PC-9 (cell line): ENCODE measurements at regions not wholly inside any gene's neighbourhood (a gene's known extent, or its start where the extent isn't known, plus 50 kb on each side); places are given as distances from the start of the nearest gene placed in this dataset.

ENCODE experiments used
- BruUV-seq: library from RNA; stranded (reverse); fragments of 400-500 nt; replicated peaks from 2 replicates; lab custom pipeline; 2021; lab: Mats Ljungman, UMichigan
- CTCF ChIA-PET: fragments of 300-600 bp; sonication (Branson Sonifier 250); formaldehyde crosslinking; loops from one replicate; lab custom pipeline; 2022; ENCODE audit warnings: antibody characterized with exemption; lab: Charles Lee
- POLR2A ChIA-PET: fragments of 300-600 bp; sonication (Branson Sonifier 250); formaldehyde crosslinking; loops from one replicate; lab custom pipeline; 2022; ENCODE audit warnings: antibody characterized with exemption; ENCODE audit not compliant: unreplicated experiment; lab: Charles Lee
- DNase-seq, 2 experiments: peaks; one replicate each; pipeline versions ENCODE4 v3.0.0 to v3.0.0-alpha.2; 2015 to 2022; ENCODE audit warnings: mixed read lengths in 1 of 2
- H2AFZ ChIP-seq: fragments of 200-600 bp; sonication (generic); 2 replicates; pipeline ENCODE4 v1.8.1; 2017; ENCODE audit warnings: antibody characterized with exemption
- H3F3A ChIP-seq: fragments of 200-600 bp; sonication (generic); 2 replicates; pipeline ENCODE4 v1.8.1; 2017; ENCODE audit warnings: antibody characterized with exemption, mild to moderate bottlenecking, low read depth; ENCODE audit not compliant: insufficient read depth
- H3K27ac ChIP-seq: fragments of 200-600 bp; sonication (generic); 2 replicates; pipeline ENCODE4 v1.6.1; 2016; ENCODE audit warnings: mixed run types
- H3K27me3 ChIP-seq: fragments of 200-600 bp; sonication (generic); 2 replicates; pipeline ENCODE4 v1.6.1; 2016; ENCODE audit warnings: low read depth, mixed run types; ENCODE audit not compliant: insufficient read depth
- H3K36me3 ChIP-seq: fragments of 200-600 bp; sonication (generic); 2 replicates; pipeline ENCODE4 v1.6.1; 2016; ENCODE audit warnings: low read depth, mixed run types
- H3K4me1 ChIP-seq: fragments of 200-600 bp; sonication (generic); replicated peaks from 2 replicates; pipeline ENCODE4 v1.6.1; 2016; ENCODE audit warnings: mixed run types; ENCODE audit not compliant: insufficient read depth
- H3K4me2 ChIP-seq: fragments of 200-600 bp; sonication (generic); 2 replicates; pipeline ENCODE4 v1.6.1; 2017; ENCODE audit warnings: mixed run types
- H3K4me3 ChIP-seq: fragments of 200-600 bp; sonication (generic); 2 replicates; pipeline ENCODE4 v1.6.1; 2016; ENCODE audit warnings: mixed run types
- H3K79me2 ChIP-seq: fragments of 200-600 bp; sonication (generic); 2 replicates; pipeline ENCODE4 v1.6.1; 2017; ENCODE audit warnings: low read depth, mixed run types
- H3K9me2 ChIP-seq: fragments of 200-600 bp; sonication (generic); 2 replicates; pipeline ENCODE4 v1.8.1; 2017; ENCODE audit warnings: mild to moderate bottlenecking; ENCODE audit not compliant: insufficient read depth
- H3K9me3 ChIP-seq: fragments of 200-600 bp; sonication (generic); 2 replicates; pipeline ENCODE4 v1.8.1; 2016; ENCODE audit warnings: low read depth; ENCODE audit not compliant: insufficient read depth
- H4K20me1 ChIP-seq: fragments of 200-600 bp; sonication (generic); 2 replicates; pipeline ENCODE4 v1.8.1; 2017; ENCODE audit not compliant: insufficient read depth
- EZH2 ChIP-seq: fragments of 200-600 bp; sonication (generic); IDR thresholded peaks from 2 replicates; pipeline ENCODE4 v1.8.0; 2017; ENCODE audit warnings: antibody characterized with exemption, low read depth
- intact Hi-C: fragments of 100-400 bp; cut with micrococcal nuclease; formaldehyde crosslinking; loops from one replicate; pipeline ENCODE4 v1.10.0; 2022; ENCODE audit not compliant: unreplicated experiment
- TF ChIP-seq, protein P1 (sequence below): fragments of 200-600 bp; sonication (generic); conservative IDR thresholded peaks from 2 replicates; pipeline ENCODE4 v1.6.1; 2017; ENCODE audit warnings: mixed run types, antibody characterized with exemption, mild to moderate bottlenecking, moderate library complexity

DNA sequence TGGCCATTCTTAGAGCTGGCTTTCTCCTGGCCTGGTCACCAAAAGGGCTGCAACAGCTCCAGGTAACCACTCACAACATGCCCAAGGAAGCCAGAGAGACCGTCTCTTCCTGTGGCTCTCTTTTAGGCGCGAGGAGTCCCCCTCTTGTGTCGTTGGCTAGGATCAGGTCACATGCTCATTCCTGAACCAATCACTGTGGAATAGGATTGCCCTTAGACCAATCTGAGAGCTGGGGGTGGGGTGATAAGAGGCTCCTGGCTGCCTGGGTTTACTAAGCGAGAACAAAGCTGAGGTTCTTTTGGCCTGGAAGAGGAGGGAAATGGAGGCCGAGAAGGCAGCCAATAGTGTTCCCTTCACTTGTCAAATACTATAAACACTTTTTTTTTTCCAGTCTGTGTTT, 452.1 kb upstream of the PROX1 start:
- H3K27me3 ChIP-seq, result no peaks in the 10 kb centered on the region
- no peaks in the 10 kb centered on the region for H4K20me1 ChIP-seq
- H3K36me3 ChIP-seq, result no peaks in the 10 kb centered on the region
- H3K4me1 ChIP-seq, result no peaks in the 10 kb centered on the region
- BruUV-seq, result no TSS peak
- no peak overlapping the region for H2AFZ ChIP-seq
- H3K4me3 ChIP-seq, result no peak overlapping the region
- TF ChIP-seq EZH2, result no peak
- TF ChIP-seq, protein P1, sequence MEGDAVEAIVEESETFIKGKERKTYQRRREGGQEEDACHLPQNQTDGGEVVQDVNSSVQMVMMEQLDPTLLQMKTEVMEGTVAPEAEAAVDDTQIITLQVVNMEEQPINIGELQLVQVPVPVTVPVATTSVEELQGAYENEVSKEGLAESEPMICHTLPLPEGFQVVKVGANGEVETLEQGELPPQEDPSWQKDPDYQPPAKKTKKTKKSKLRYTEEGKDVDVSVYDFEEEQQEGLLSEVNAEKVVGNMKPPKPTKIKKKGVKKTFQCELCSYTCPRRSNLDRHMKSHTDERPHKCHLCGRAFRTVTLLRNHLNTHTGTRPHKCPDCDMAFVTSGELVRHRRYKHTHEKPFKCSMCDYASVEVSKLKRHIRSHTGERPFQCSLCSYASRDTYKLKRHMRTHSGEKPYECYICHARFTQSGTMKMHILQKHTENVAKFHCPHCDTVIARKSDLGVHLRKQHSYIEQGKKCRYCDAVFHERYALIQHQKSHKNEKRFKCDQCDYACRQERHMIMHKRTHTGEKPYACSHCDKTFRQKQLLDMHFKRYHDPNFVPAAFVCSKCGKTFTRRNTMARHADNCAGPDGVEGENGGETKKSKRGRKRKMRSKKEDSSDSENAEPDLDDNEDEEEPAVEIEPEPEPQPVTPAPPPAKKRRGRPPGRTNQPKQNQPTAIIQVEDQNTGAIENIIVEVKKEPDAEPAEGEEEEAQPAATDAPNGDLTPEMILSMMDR, result no peak
- no peak for DNase-seq
- H3K79me2 ChIP-seq, result no peaks in the 10 kb centered on the region
- H3K4me2 ChIP-seq, result no peak overlapping the region
- POLR2A ChIA-PET, result no interaction called here
- H3K9me3 ChIP-seq, result no peaks in the 10 kb centered on the region
- H3K27ac ChIP-seq, result no peak overlapping the region
- H3F3A ChIP-seq, result no peaks in the 10 kb centered on the region
- CTCF ChIA-PET, result no interaction called here
- intact Hi-C loops, result no loop called here
- H3K9me2 ChIP-seq, result no peaks in the 10 kb centered on the region; the same call in 1 of the 2 replicates

DNA sequence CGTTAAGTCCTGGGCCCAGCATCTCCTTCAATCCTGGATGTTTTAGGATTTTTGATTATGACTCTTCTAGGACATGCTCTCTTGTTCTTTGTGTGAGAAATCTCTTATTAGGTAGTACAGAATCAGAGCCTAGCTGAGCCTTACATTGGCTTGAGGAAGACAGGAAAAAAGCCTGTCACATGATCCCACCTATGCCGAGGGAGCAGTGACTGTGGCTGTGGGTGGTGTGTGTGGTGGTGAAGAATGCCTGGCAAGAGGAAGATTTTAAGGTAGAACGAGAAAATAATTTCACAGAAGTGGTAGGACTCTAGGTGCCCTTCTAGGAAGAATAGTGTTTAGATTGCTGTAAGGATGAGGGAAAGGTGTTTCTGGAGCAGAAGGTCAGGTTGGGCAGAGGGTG, 449.5 kb upstream of the PROX1 start:
- CTCF ChIA-PET, result no interaction called here
- H4K20me1 ChIP-seq, result no peaks in the 10 kb centered on the region
- no peaks in the 10 kb centered on the region for H3K9me2 ChIP-seq
- BruUV-seq, result no TSS peak
- TF ChIP-seq EZH2, result no peak
- TF ChIP-seq, protein P1, result no peak
- no peaks in the 10 kb centered on the region for H3K79me2 ChIP-seq
- no peak for DNase-seq
- H3K9me3 ChIP-seq, result no peaks in the 10 kb centered on the region
- no peak overlapping the region for H3K27ac ChIP-seq
- H3K4me3 ChIP-seq, result no peak overlapping the region
- H2AFZ ChIP-seq, result no peak overlapping the region
- H3K36me3 ChIP-seq, result no peaks in the 10 kb centered on the region
- no peak overlapping the region for H3K4me2 ChIP-seq
- H3F3A ChIP-seq, result no peaks in the 10 kb centered on the region
- POLR2A ChIA-PET, result no interaction called here
- intact Hi-C loops, result no loop called here
- H3K4me1 ChIP-seq, result no peaks in the 10 kb centered on the region
- no peaks in the 10 kb centered on the region for H3K27me3 ChIP-seq

DNA sequence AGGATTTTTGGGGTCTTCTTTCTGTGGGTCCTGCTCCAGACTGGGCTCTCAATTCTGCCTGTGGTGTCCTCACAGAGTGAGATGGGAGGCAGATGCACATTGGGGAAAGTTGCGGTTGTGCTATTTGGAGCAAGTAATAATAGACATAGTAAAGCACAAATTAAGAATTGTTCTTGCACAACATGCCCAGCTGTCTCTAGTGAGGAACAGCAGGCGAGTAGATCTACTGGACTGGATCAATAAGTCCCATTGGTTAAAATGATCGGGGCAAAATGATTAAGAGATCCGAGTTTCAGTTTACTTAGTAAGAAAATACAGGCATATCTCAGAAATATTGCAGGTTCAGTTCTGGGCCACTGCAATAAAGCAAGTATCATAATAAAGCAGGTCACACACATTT, 448.3 kb upstream of the PROX1 start:
- Histone ChIP-seq H3F3A (no peaks in the 10 kb centered on the region), H3K9me3 (no peaks in the 10 kb centered on the region), H3K79me2 (no peaks in the 10 kb centered on the region), H3K9me2 (no peaks in the 10 kb centered on the region), H3K27me3 (no peaks in the 10 kb centered on the region), H3K27ac (no peak overlapping the region), H3K4me1 (no peaks in the 10 kb centered on the region), H3K4me2 (no peak overlapping the region), H3K36me3 (no peaks in the 10 kb centered on the region), H4K20me1 (no peaks in the 10 kb centered on the region), H2AFZ (no peak overlapping the region), H3K4me3 (no peak overlapping the region)
- DNase-seq, result no peak
- ChIA-PET CTCF (no interaction called here), POLR2A (no interaction called here)
- intact Hi-C loops, result no loop called here
- TF ChIP-seq EZH2, result no peak
- TF ChIP-seq, protein P1, result no peak
- BruUV-seq, result no TSS peak
